Peyer's patch (tissue), 4 donors: ENCODE measurements at regions not wholly inside any gene's neighbourhood (a gene's known extent, or its start where the extent isn't known, plus 50 kb on each side); places are given as distances from the start of the nearest gene placed in this dataset.
"Not testable (repeated sequence)": the region's sequence is repeated elsewhere in the genome, so short reads cannot be mapped to it uniquely, and the experiment has no call there.

Source experiments
- CTCF ChIP-seq, 6 experiments: fragments of 450-650 bp in 4 of 6; fragments of 200-600 bp in 2 of 6; sonication (generic) in 1 of 6; IDR thresholded peaks; one replicate each; pipeline ENCODE4 v1.5.1; 2017 to 2019; ENCODE audit warnings: antibody characterized with exemption in 6 of 6, mild to moderate bottlenecking in 3 of 6, moderate library complexity in 1 of 6
- POLR2A ChIP-seq, 2 donors: fragments of 450-650 bp; IDR thresholded peaks; one replicate each; pipeline ENCODE4 v1.5.1; 2017; ENCODE audit warnings: antibody characterized with exemption in 2 of 2, mild to moderate bottlenecking in 2 of 2, moderate library complexity in 2 of 2

GRCh38 chrX:78881248-78881647, 63.9 kb upstream of the P2RY10 start:
- not testable (repeated sequence) for TF ChIP-seq CTCF, POLR2A (IDR thresholded peaks at IDR 0.05)
